NCI-H1436 (cell line): ENCODE measurements at regions not wholly inside any gene's neighbourhood (a gene's known extent, or its start where the extent isn't known, plus 50 kb on each side); places are given as distances from the start of the nearest gene placed in this dataset.
A peak's percentile ranks its signal among the peaks of the same experiment; 100 is the strongest.

Experiments
- DNase-seq: peaks from one replicate; lab custom pipeline; 2025; lab: John Stamatoyannopoulos, UW

- no peak for DNase-seq
Measured at GRCh38 chr10:46227936-46228562, 58.7 kb upstream of the ANTXRL start.

GRCh38 chr10:46228563-46229071 is 58.2 kb upstream of the ANTXRL start:
- DNase-seq = peak; percentile 2

- DNase-seq = no peak
Measured at GRCh38 chr10:46229144-46229563, 57.6 kb upstream of the ANTXRL start.

GRCh38 chr10:46230615-46231014 is 56.2 kb upstream of the ANTXRL start:
- DNase-seq = no peak

- DNase-seq = no peak
Measured at GRCh38 chr10:46231087-46231486, 55.7 kb upstream of the ANTXRL start.

DNA sequence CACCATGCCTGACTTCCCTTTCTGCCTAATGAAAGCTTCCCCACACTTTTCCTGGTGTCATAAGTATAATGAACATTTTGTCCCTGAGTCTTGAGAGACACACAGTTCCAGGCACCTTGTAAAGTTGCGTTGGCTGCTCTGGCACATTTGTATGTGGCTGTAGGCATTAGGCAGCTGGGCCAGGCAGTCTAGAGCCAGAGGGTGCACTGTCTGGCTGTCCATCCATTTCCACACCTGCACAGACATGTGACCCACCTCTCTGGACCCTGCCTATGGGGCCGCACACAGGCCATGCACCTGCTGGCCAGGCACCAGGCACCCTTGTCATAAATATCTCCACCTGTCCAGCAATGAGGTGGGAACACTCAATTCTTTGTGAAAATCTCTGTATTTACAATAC is 54.7 kb upstream of the ANTXRL start:
- DNase-seq = no peak

- DNase-seq = no peak
Measured at GRCh38 chr10:46232666-46233065, 54.1 kb upstream of the ANTXRL start.

- no peak for DNase-seq
Measured at GRCh38 chr10:46233181-46233580, 53.6 kb upstream of the ANTXRL start.

DNA sequence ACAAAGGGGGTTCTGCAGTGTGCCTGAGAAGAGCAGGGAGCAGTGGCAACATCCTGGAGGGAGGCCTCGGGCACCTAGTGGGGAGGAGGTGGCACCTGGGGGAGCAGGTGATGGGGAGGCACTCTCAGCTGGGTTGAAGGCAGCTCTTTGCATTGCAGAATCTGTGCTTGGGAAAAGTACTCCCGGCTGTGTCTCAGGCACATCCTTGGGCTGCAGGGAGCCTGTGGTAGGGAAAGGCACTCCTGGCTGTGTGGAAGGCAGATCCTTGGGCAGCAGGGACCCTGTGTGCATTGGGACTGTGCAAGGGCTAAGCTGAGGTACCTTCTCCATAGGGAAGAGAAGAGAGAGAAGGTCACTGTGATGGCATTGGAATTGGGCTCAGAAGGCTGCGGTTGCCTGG is 52.8 kb upstream of the ANTXRL start:
- no peak for DNase-seq

DNA sequence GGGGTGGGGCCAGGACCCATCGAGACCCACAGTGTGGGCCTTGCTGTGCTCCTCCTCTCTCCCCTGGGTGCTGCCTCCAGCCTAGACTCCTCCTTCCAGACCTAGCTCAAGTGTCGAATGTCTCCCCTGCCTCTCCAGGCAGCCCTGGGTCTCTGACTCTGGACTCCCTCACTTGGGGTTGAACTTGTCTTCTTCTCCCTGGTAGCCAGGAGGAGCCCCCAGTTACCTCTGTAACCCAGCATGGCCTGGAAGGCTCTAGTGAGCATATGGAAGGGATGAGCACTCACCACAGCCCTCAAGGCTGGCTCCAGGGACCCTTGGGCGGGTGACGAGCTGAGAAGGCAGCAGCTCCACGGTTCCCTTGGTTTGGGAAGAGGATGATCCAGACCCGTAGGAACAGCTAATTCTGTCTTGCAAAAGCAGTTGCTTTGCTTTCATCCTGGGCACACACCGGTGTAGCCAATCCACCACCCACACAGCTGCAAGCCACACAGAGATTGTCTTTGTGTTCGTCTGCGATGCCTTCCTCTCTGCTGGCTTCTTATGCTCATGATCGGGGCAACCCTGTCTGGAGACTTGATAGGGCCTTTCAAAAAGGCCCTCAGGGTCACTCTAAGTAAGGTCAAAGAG is 52.3 kb upstream of the ANTXRL start:
- no peak for DNase-seq

GRCh38 chr10:46235705-46236545 is 50.9 kb upstream of the ANTXRL start:
- no peak for DNase-seq

GRCh38 chr10:46236546-46236887 is 50.3 kb upstream of the ANTXRL start:
- no peak for DNase-seq

DNA sequence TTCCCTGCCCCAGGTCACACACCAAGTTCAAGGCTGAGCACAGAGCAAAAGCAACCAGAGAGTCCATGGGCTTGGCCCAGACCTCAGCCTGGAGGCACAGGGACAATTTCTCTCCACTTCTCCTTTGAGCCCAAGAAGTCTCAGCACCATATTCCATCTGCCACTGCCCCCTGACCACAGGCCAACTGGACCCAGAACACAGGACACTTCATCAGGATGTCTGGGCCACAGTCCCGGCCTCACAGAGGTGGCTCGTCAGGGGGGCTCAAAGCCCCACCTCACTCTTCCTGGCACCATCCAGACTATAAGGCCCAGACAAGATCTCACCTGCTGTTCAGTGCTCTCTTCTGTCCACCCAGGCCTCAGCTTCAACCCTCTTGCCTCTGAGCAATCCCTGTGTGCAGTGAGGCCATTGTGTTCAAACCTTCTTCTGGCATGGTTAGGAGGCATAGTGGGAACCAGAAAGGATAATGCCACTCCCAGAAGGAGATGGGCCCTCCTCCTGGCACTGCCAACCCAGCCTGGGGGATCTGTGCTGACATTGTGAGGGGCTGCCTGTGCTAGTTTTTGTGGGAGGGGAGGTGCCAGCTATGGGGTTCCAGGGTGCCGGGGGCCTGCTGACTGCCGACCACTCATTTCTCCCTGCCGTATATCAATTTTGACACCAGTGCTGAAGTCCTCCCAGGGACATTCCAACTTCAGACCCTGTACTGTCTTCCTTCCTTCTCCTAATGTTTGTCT is 49.7 kb upstream of the ANTXRL start:
- DNase-seq = no peak
